NT2/D1 (cell line): ENCODE measurements at regions not wholly inside any gene's neighbourhood (a gene's known extent, or its start where the extent isn't known, plus 50 kb on each side); places are given as distances from the start of the nearest gene placed in this dataset.

Experiments
- YY1 ChIP-seq: IDR thresholded peaks from 2 replicates; pipeline ENCODE4 v1.6.1; 2011; ENCODE audit not compliant: insufficient read length, insufficient read depth
- ZNF274 ChIP-seq: IDR thresholded peaks from 2 replicates; pipeline ENCODE4 v1.6.1; 2011; ENCODE audit warnings: mild to moderate bottlenecking, low read depth, low read length

GRCh38 chr13:76636829-76637228, 249.4 kb downstream of the KCTD12 start:
- TF ChIP-seq YY1 (no peak), ZNF274 (no peak)
